Hematopoietic multipotent progenitor cell treated with erythropoietin and hydrocortisone succinate and interleukin-3 and kit ligand, for 8 days (in vitro differentiated cells): ENCODE measurements at regions not wholly inside any gene's neighbourhood (a gene's known extent, or its start where the extent isn't known, plus 50 kb on each side); places are given as distances from the start of the nearest gene placed in this dataset.
"Not testable (repeated sequence)": the region's sequence is repeated elsewhere in the genome, so short reads cannot be mapped to it uniquely, and the experiment has no call there.

Source experiments
- DNase-seq: peaks from one replicate; pipeline ENCODE4 v3.0.0-alpha.2; 2015

DNA sequence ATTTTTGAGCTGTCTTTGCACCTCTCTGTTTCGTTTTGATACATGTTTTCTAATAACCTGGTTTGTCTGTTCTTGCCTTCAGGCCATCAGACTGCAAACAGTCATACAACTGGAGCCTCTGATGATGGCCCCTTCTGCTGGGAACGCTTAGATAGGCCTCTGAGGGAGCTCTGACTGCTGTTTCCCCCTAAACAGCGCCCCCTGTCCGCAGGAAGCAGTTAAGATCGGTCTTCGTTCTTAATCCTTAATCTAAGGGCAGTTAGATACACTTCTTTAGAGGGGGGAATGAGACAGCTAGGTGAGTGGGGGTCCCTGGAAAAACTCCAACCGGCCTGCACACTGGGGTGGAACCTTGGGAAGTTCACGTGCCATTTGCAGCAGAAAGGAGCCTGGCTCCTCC, 1338.8 kb upstream of the SEL1L start:
- DNase-seq, result peak; percentile 1

GRCh38 chr14:82878951-82879350, 1345.3 kb upstream of the SEL1L start:
- no peak for DNase-seq

GRCh38 chr14:82879949-82880535, 1346.4 kb upstream of the SEL1L start:
- DNase-seq, result no peak

DNA sequence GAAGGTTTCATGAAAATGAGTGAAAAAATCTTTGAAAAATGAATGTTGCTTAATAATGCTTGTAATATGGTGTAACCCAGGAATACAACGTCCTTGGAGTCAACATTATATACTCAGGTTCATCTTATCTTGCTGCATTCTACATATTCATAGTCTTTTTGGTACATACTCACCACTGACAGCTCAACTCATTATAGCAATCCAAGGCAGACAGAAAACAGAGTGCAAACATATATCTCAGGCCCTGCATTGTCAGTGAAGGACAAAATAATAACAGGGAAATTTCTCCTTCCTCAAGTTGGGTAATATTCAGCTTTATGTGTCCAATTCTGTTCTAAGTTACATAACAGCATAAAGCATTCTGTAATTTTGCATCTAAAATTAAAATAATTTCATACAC, 1353.0 kb upstream of the SEL1L start:
- no peak for DNase-seq

GRCh38 chr14:82889701-82890100, 1356.0 kb upstream of the SEL1L start:
- DNase-seq, result no peak

DNA sequence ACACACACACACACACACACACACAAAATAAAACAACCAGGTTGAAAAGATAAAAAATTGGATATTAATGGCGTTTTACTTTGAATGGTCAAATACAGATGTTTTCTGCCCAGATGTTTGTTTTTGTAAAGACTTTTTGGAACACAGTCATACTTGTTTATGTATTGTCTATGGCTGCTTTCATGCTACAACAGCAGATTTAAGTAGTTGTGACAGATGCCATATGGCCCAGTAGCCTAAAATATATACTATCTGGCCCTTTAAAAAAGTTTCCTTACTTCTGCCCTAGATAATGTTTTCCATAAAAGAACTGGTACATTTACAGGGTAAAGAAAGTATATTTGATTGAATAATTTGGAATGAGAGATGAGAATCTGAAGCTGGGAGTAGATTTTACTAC, 1362.8 kb upstream of the SEL1L start:
- DNase-seq, result no peak

GRCh38 chr14:82897469-82898308, 1364.0 kb upstream of the SEL1L start:
- DNase-seq, result no peak

GRCh38 chr14:82905762-82906161, 1372.1 kb upstream of the SEL1L start:
- DNase-seq, result no peak

DNA sequence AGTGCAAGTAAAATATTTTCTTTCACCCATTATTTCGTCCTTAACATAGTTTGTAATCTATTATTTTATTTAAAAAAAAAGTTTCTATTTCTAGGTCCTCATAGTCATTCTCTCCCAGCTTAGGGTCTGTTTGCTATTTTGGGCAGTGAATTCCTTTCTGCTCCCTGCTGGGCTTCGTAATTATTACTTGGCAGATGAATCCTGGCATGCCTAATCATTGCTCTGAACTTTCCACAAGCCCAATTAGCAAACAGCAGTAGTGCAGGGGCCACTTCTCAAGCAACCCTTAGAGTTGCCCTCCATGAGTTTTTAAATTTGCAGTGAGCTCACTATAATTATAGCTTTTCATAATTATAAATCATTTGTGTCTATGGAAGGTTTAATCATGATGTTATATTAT, 1378.3 kb upstream of the SEL1L start:
- no peak for DNase-seq

- no peak for DNase-seq
These were observed 1379.7 kb upstream of the SEL1L start for GRCh38 chr14:82913396-82913795.

DNA sequence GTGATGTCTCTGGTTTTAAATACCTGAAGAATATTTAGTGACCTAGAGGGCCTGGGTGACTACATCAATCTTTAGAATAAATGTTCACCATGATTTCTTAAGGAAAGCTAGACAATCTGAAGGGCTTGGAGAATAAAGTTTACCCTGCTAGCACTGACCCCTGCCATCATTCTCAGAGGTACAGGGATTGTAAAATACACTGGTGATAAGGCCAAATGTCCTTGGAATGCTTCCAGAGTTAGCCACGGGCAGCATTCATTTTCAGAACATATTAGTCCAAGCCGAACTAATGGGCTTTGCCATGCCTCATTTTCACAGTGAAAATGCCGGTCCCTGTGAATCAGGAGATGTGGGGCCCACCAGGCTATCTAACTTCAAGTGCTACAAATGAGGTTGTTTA, 1381.7 kb upstream of the SEL1L start:
- no peak for DNase-seq

- DNase-seq, result no peak
These were observed 1402.0 kb upstream of the SEL1L start for GRCh38 chr14:82935691-82936090.

- no peak for DNase-seq
These were observed 1417.5 kb upstream of the SEL1L start for GRCh38 chr14:82951171-82951570.

DNA sequence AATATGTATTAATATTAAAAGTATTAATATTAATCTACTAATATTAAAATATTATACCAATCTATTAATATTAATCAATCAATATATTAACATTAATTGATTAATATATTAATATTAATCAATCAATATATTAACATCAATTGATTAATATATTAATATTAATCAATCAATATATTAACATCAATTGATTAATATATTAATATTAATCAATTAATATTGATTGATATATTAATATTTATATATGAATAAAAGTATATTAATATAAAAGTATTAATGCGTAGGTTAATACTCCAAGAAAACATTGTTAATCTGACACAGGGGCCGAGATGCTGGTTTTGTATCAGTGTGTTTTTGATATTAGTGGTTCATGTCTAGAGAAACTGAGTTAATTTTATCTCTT, 1430.1 kb upstream of the SEL1L start:
- no peak for DNase-seq

DNA sequence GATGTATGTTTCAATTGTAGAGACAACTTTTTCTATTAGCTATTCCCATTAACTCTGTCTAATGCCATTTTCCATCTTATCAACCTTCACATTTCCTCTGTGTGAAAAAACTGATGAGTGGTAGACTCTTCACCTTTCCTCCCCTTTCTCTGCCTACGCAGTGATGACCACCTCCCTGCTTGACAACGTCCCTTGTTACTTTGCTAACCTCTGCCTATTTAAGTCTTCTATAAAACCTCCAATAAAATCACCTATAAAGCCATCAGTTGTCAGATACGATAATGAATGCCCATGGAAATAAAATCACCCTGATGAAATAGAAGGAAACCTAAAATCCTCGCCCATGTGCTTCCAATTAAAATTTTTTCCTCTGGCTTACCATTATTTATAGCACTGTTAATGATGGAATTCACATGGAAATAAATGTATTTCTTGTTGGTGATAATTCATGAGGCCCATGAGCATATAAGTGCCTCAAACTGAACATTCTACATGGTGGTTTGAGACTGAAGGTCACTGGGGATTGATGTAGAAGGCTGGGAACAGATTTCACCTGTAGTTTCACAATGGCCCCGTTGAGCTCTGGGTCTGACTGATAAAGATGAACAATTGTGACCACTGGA, 1454.0 kb upstream of the SEL1L start:
- DNase-seq, result no peak

- not testable (repeated sequence) for DNase-seq
These were observed 1460.9 kb upstream of the SEL1L start for GRCh38 chr14:82994547-82994946.

- peak; percentile 4 for DNase-seq
These were observed 1466.1 kb upstream of the SEL1L start for GRCh38 chr14:82999802-83000201.

DNA sequence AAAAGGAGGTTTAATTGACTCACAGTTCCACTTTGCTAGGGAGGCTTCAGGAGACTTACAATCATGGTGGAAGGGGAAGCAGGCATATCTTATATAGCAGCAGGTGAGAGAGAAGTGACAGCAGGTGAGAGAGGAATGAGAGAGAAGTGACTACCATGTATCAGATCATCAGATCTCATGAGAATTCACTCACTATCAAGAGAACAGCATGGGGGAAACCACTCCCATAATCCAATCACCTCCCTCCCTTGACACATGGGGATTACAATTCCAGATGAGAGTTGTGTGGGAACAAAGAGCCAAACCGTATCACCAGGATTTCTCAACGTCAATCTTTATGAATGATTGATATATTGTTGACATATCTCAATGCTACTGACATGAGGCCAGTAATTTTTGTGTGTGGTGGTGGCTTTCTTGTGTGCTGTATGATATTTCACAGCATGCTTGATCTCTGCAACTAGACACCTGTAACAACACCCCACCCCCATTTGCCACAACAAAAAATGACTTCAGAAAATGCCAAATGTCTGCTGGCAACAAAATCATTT, 1470.9 kb upstream of the SEL1L start:
- DNase-seq, result no peak

- DNase-seq, result no peak
These were observed 1472.5 kb upstream of the SEL1L start for GRCh38 chr14:83006121-83006670.

DNA sequence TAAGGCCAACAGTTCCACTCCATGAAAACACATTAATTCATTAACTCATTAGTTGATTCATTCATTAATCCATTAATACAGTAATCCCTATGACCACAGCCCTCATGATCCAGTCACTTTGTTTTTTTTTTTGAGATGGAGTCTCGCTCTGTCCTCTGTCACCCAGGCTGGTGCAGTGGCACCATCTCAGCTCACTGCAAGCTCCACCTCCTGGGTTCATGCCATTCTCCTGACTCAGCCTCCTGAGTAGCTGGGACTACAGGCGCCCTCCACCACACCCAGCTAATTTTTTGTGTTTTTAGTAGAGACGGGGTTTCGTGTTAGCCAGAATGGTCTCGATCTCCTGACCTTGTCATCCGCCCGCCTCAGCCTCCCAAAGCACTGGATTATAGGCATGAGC, 1473.4 kb upstream of the SEL1L start:
- DNase-seq, result not testable (repeated sequence)

- no peak for DNase-seq
These were observed 1474.1 kb upstream of the SEL1L start for GRCh38 chr14:83007641-83008225.

- DNase-seq, result no peak
These were observed 1483.6 kb upstream of the SEL1L start for GRCh38 chr14:83017296-83017695.

DNA sequence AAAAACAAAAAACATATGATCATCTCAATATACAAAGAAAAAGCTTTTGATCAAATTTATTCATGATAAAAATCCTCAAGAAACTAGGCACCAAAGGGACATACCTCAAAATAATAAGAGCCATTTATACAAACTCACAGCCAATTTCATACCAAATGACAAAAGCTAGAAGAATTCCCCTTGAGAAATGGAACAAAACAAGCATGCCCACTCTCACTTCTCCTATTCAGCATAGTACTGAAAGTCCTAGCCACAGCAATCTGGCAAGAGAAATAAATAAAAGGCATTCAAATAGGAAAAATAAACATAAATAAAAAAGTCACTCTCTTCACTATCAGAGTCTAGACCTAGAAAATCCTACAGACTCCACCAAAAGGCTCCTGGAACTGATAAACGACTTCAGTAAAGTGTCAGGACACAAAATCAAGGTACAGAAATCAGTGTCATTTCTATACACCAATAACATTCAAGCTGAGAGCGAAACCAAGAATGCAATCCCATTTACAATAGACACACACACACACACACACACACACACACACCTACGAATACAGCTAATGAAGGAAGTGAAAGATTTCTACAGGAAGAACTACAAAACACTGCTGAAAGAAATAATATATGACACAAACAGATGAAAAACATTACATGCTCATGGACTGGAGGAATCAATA, 1486.2 kb upstream of the SEL1L start:
- no peak for DNase-seq
